Neutrophil (primary cell): ENCODE measurements at regions not wholly inside any gene's neighbourhood (a gene's known extent, or its start where the extent isn't known, plus 50 kb on each side); places are given as distances from the start of the nearest gene placed in this dataset.

ENCODE experiments used
- H3K27ac ChIP-seq: fragments of 200-600 bp; sonication (generic); 2 replicates; pipeline ENCODE4 v1.5.1; 2016; ENCODE audit warnings: mild to moderate bottlenecking, moderate library complexity
- H3K27me3 ChIP-seq: fragments of 200-600 bp; sonication (generic); 2 replicates; pipeline ENCODE4 v1.6.0; 2016; ENCODE audit warnings: mild to moderate bottlenecking
- H3K36me3 ChIP-seq: fragments of 200-600 bp; sonication (generic); 2 replicates; pipeline ENCODE4 v1.5.1; 2017
- H3K4me1 ChIP-seq, 2 experiments: fragments of 200-600 bp in 1 of 2; sonication (generic) in 1 of 2; 1 replicate in 1 of 2; 2 replicates in 1 of 2; pipeline versions ENCODE4 v1.5.1 to v1.6.1; 2013 to 2016; ENCODE audit warnings: low read depth in 1 of 2, low read length in 1 of 2, mild to moderate bottlenecking in 1 of 2, moderate library complexity in 1 of 2; ENCODE audit not compliant: control insufficient read depth in 1 of 2, insufficient read depth in 1 of 2
- H3K4me3 ChIP-seq, 2 experiments: fragments of 200-600 bp in 1 of 2; sonication (generic) in 1 of 2; 1 replicate in 1 of 2; 2 replicates in 1 of 2; pipeline ENCODE4 v1.5.1; 2013 to 2016; ENCODE audit warnings: low read depth in 1 of 2, low read length in 1 of 2, mild to moderate bottlenecking in 1 of 2, moderate library complexity in 1 of 2
- H3K9me3 ChIP-seq: fragments of 200-600 bp; sonication (generic); 2 replicates; pipeline ENCODE4 v1.5.1; 2016
- CTCF ChIP-seq: fragments of 200-600 bp; sonication (generic); IDR thresholded peaks from 2 replicates; pipeline ENCODE4 v1.5.1; 2016; ENCODE audit warnings: antibody characterized with exemption

GRCh38 chr5:72653586-72653985, 146.4 kb upstream of the ZNF366 start:
- Histone ChIP-seq H3K27me3 (no peaks in the 10 kb centered on the region), H3K9me3 (no peaks in the 10 kb centered on the region), H3K4me3 (no peak overlapping the region), H3K36me3 (no peaks in the 10 kb centered on the region), H3K4me1 (no peaks in the 10 kb centered on the region), H3K27ac (no peak overlapping the region)
- no peak for TF ChIP-seq CTCF

GRCh38 chr5:72651779-72652178, 144.6 kb upstream of the ZNF366 start:
- no peaks in the 10 kb centered on the region for H3K27me3 ChIP-seq
- TF ChIP-seq CTCF = no peak
- no peaks in the 10 kb centered on the region for H3K4me1 ChIP-seq
- H3K9me3 ChIP-seq = no peaks in the 10 kb centered on the region
- H3K36me3 ChIP-seq = no peaks in the 10 kb centered on the region
- H3K27ac ChIP-seq = no peak overlapping the region
- H3K4me3 ChIP-seq = no peak overlapping the region

- Histone ChIP-seq H3K4me3 (no peak overlapping the region), H3K36me3 (no peaks in the 10 kb centered on the region), H3K9me3 (no peaks in the 10 kb centered on the region), H3K4me1 (no peaks in the 10 kb centered on the region), H3K27ac (no peak overlapping the region), H3K27me3 (no peaks in the 10 kb centered on the region)
- no peak for TF ChIP-seq CTCF
Observed at GRCh38 chr5:72651109-72651508, 143.9 kb upstream of the ZNF366 start.

GRCh38 chr5:72649449-72649848, 142.2 kb upstream of the ZNF366 start:
- Histone ChIP-seq H3K27me3 (no peaks in the 10 kb centered on the region), H3K4me3 (no peak overlapping the region), H3K4me1 (no peaks in the 10 kb centered on the region), H3K9me3 (no peaks in the 10 kb centered on the region), H3K36me3 (no peaks in the 10 kb centered on the region), H3K27ac (no peak overlapping the region)
- no peak for TF ChIP-seq CTCF

GRCh38 chr5:72648480-72648879, 141.3 kb upstream of the ZNF366 start:
- no peak overlapping the region for H3K27ac ChIP-seq
- H3K36me3 ChIP-seq = no peaks in the 10 kb centered on the region
- no peaks in the 10 kb centered on the region for H3K9me3 ChIP-seq
- TF ChIP-seq CTCF = no peak
- H3K4me3 ChIP-seq = no peak overlapping the region
- H3K4me1 ChIP-seq = no peaks in the 10 kb centered on the region
- no peaks in the 10 kb centered on the region for H3K27me3 ChIP-seq

- no peaks in the 10 kb centered on the region for H3K4me1 ChIP-seq
- H3K36me3 ChIP-seq = no peaks in the 10 kb centered on the region
- H3K27me3 ChIP-seq = no peaks in the 10 kb centered on the region
- no peak for TF ChIP-seq CTCF
- H3K4me3 ChIP-seq = no peak overlapping the region
- H3K27ac ChIP-seq = no peak overlapping the region
- H3K9me3 ChIP-seq = no peaks in the 10 kb centered on the region
Observed at GRCh38 chr5:72647806-72648205, 140.6 kb upstream of the ZNF366 start.
